MM.1S (cell line): ENCODE measurements at regions not wholly inside any gene's neighbourhood (a gene's known extent, or its start where the extent isn't known, plus 50 kb on each side); places are given as distances from the start of the nearest gene placed in this dataset.

Experiments used
- EZH2phosphoT487 ChIP-seq: fragments of 300-600 bp; sonication (generic); IDR thresholded peaks from 2 replicates; pipeline ENCODE4 v1.6.1; 2018; ENCODE audit warnings: antibody characterized with exemption, low read length
- TF ChIP-seq, protein P1 (sequence below): fragments of 300-600 bp; sonication (generic); IDR thresholded peaks from 2 replicates; pipeline ENCODE4 v1.5.1; 2016; ENCODE audit warnings: antibody characterized with exemption, low read length, mixed read lengths

- TF ChIP-seq, protein P1, sequence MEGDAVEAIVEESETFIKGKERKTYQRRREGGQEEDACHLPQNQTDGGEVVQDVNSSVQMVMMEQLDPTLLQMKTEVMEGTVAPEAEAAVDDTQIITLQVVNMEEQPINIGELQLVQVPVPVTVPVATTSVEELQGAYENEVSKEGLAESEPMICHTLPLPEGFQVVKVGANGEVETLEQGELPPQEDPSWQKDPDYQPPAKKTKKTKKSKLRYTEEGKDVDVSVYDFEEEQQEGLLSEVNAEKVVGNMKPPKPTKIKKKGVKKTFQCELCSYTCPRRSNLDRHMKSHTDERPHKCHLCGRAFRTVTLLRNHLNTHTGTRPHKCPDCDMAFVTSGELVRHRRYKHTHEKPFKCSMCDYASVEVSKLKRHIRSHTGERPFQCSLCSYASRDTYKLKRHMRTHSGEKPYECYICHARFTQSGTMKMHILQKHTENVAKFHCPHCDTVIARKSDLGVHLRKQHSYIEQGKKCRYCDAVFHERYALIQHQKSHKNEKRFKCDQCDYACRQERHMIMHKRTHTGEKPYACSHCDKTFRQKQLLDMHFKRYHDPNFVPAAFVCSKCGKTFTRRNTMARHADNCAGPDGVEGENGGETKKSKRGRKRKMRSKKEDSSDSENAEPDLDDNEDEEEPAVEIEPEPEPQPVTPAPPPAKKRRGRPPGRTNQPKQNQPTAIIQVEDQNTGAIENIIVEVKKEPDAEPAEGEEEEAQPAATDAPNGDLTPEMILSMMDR: no peak
- TF ChIP-seq EZH2phosphoT487: no peak
These were observed 566.8 kb upstream of the KIRREL3 start for GRCh38 chr11:127567237-127567932.
